ENCODE measurements at regions not wholly inside any gene's neighbourhood (a gene's known extent, or its start where the extent isn't known, plus 50 kb on each side); places are given as distances from the start of the nearest gene placed in this dataset.
A peak's percentile ranks its signal among the peaks of the same experiment; 100 is the strongest.
"Not testable (repeated sequence)": the region's sequence is repeated elsewhere in the genome, so short reads cannot be mapped to it uniquely, and the experiment has no call there.

DNA sequence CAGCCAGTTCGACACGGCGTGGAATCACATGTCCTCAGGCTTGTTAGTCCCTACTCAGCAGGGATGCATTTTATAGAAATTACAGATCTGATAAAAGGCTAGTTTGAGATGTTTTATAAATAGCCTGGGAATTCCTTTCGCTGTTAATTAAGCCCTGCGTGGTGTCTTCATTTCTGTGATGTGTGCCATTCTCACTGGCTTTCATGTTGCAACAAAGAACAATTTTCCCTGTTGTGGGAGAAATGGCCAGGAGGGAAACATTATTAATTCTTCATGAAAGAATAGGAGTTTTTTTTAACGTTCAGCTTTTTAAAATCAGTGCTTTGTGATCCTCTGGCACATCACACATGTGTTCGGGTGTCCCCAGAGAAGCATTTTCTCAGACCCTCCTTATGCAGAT lies 427.3 kb upstream of the FRG1 start:
- intact Hi-C loops (cut with DNase I) = no loop called here
- no peak for DNase-seq

GRCh38 chr4:189514209-189514608 lies 426.5 kb upstream of the FRG1 start:
- intact Hi-C loops (cut with DNase I) = no loop called here
- no peak for DNase-seq

GRCh38 chr4:189516902-189517301 lies 423.8 kb upstream of the FRG1 start:
- no peak for DNase-seq
- intact Hi-C loops (cut with DNase I) = no loop called here

GRCh38 chr4:189519186-189519585 lies 421.5 kb upstream of the FRG1 start:
- intact Hi-C loops (cut with DNase I) = no loop called here

GRCh38 chr4:189525304-189525703 lies 415.4 kb upstream of the FRG1 start:
- intact Hi-C loops (cut with DNase I) = no loop called here
- no peak for DNase-seq

More at GRCh38 chr4:189519186-189519585, 421.5 kb upstream of the FRG1 start:
- DNase-seq = no peak

GRCh38 chr4:189530848-189531247 lies 409.8 kb upstream of the FRG1 start:
- DNase-seq = no peak
- intact Hi-C loops (cut with DNase I) = no loop called here

- intact Hi-C loops (cut with DNase I) = no loop called here
Measured at GRCh38 chr4:189533603-189534002, 407.1 kb upstream of the FRG1 start.

GRCh38 chr4:189547559-189547958 lies 393.1 kb upstream of the FRG1 start:
- intact Hi-C loops (cut with DNase I) = no loop called here
- DNase-seq = peak in 18 of 42 donors; percentile 4 to 58 (median 18)

More at GRCh38 chr4:189533603-189534002, 407.1 kb upstream of the FRG1 start:
- no peak for DNase-seq

- intact Hi-C loops (cut with DNase I) = no loop called here
- DNase-seq = no peak
Measured at GRCh38 chr4:189548484-189549125, 392.1 kb upstream of the FRG1 start.

GRCh38 chr4:189551931-189552670 lies 388.6 kb upstream of the FRG1 start:
- DNase-seq; intact Hi-C loops (cut with DNase I): not testable (repeated sequence)

GRCh38 chr4:189560605-189561004 lies 380.1 kb upstream of the FRG1 start:
- intact Hi-C loops (cut with DNase I); DNase-seq: not testable (repeated sequence)

DNA sequence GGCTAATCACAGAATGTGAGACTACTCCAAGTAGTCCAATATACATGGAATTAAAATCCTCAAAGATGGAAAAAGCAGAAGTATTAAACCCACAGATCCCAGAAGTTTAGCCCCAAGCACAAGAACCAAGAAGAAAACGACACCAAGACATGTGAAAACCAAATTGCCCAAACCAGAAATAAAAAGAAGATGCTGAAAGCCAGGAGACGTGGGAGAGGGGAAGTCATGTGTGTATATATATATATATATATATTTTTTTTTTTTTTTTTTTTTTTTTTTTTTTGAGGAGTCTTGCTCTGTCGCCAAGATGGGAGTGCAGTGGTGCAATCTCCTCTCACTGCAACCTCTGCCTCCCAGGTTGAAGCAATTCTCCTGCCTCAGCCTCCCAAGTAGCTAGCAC lies 376.9 kb upstream of the FRG1 start:
- intact Hi-C loops (cut with DNase I); DNase-seq: not testable (repeated sequence)

- DNase-seq; intact Hi-C loops (cut with DNase I): not testable (repeated sequence)
Measured at GRCh38 chr4:189566271-189566670, 374.4 kb upstream of the FRG1 start.

DNA sequence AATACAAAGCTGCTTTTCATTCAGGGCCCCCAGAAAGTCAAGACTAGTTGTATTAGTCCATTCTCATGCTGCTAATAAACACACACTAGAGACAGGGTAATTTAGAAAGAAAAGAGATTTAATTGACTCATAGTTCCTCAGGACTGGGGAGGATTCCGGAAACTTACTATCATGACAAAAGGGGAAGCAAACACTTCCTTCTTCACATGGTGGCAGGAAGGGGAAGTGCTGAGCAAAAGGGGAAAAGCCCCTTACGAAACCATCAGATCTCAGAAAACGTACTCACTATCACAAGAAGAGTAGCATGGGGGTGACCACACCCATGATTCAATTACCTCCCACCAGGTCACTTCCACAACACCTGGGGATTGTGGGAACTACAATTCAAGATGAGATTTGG lies 373.8 kb upstream of the FRG1 start:
- intact Hi-C loops (cut with DNase I); DNase-seq: not testable (repeated sequence)

GRCh38 chr4:189579645-189580044 lies 361.0 kb upstream of the FRG1 start:
- intact Hi-C loops (cut with DNase I); DNase-seq: not testable (repeated sequence)

- intact Hi-C loops (cut with DNase I); DNase-seq: not testable (repeated sequence)
Measured at GRCh38 chr4:189586908-189587632, 353.6 kb upstream of the FRG1 start.

DNA sequence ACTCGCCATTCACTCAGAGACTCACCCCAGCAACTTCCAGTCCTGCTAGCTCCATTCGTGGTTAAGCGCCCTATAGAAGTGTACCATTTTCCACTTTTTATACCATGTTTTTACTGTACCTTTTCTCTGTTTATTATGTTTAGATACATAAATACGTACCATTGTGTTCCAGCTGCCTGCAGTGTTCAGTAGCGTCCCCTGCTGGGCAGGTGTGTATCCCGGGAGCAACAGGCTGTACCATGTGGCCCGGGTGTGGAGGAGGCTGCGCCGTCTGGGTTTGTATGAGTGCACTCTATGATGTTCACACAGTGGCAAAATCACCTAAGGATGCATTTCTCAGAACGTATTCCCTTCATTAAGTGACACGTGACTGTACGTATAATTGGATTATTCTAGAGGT lies 351.5 kb upstream of the FRG1 start:
- intact Hi-C loops (cut with DNase I) = not testable (repeated sequence)

GRCh38 chr4:189592890-189593289 lies 347.8 kb upstream of the FRG1 start:
- DNase-seq = no peak
- intact Hi-C loops (cut with DNase I) = no loop called here

More for the DNA sequence above, 351.5 kb upstream of the FRG1 start:
- DNase-seq = not testable (repeated sequence)

DNA sequence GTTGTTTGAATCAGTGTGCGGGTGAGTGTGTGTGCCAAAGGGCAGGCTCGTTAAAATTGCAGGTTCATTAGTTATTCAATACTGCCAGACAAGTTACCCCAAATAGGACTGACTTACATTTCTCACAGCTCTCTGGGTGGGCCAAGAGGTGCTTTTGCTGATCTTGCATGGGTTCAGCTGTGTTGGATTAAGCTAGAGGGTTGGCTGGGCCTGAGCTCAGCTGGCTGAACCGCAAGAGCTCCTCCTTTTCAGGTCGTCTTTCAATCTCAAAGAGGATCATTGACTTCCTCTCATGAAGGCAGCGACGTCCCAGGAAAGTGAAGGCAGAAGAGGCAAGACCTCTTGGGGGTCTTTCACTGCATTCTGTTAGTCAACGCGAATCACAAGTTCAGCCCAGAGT lies 343.3 kb upstream of the FRG1 start:
- no peak for DNase-seq
- intact Hi-C loops (cut with DNase I) = no loop called here

DNA sequence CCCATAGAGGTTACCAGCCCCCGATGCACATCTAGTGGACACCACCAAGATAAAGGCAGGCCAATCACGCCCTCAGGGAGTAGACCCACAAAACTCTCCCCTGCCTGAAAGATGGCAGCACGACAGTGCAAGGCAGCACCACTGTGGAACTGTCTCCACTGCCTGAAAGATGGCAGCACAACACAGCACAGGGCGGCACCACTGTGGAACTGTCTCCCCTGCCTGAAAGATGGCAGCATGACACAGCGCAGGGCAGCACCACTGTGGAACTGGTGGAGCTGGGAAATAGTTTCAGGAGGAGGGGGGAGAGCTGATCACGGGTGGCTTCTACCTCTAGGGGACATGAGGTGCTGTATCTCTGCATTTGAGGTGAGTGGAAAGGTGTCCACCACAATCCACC lies 340.4 kb upstream of the FRG1 start:
- DNase-seq = peak in 1 of 42 donors; percentile 40
- intact Hi-C loops (cut with DNase I) = no loop called here

Data from head of caudate nucleus (tissue), 42 donors.